Heart right ventricle (tissue), 16 donors: ENCODE measurements at regions not wholly inside any gene's neighbourhood (a gene's known extent, or its start where the extent isn't known, plus 50 kb on each side); places are given as distances from the start of the nearest gene placed in this dataset.

Experiments used
- ATAC-seq, 8 donors: fragments of 200-7000 bp; cut with Tn5 transposase; one replicate each; pipeline ENCODE4 v1.9.1; 2020; ENCODE audit warnings: mild to moderate bottlenecking in 8 of 8, moderate library complexity in 8 of 8, moderate number of reproducible peaks in 1 of 8
- DNase-seq, 2 donors: peaks; one replicate each; pipeline ENCODE4 v3.0.0-alpha.2; 2020
- H3K27ac ChIP-seq, 10 donors: fragments of 200-600 bp; sonication (generic) in 2 of 10; one replicate each; pipeline versions ENCODE4 v1.5.0 to v1.8.0; 2020 to 2022; ENCODE audit warnings: mild to moderate bottlenecking in 3 of 10
- H3K27me3 ChIP-seq, 7 donors: fragments of 200-600 bp; one replicate each; pipeline ENCODE4 v1.8.0; 2021 to 2022; ENCODE audit warnings: mild to moderate bottlenecking in 2 of 7
- H3K36me3 ChIP-seq, 9 donors: fragments of 200-600 bp; sonication (generic) in 1 of 9; one replicate each; pipeline versions ENCODE4 v1.5.0 to v1.8.0; 2020 to 2022; ENCODE audit warnings: mild to moderate bottlenecking in 2 of 9
- H3K4me1 ChIP-seq, 9 donors: fragments of 200-600 bp; sonication (generic) in 1 of 9; one replicate each; pipeline versions ENCODE4 v1.5.0 to v1.8.0; 2020 to 2022; ENCODE audit warnings: mild to moderate bottlenecking in 4 of 9
- H3K4me3 ChIP-seq, 10 donors: fragments of 200-600 bp; sonication (generic) in 2 of 10; one replicate each; pipeline versions ENCODE4 v1.5.0 to v1.8.0; 2020 to 2022; ENCODE audit warnings: mild to moderate bottlenecking in 7 of 10, moderate library complexity in 2 of 10
- H3K9me3 ChIP-seq, 11 donors: fragments of 200-600 bp in 10 of 11; sonication (generic) in 2 of 11; one replicate each; pipeline versions ENCODE4 v1.5.0 to v1.8.0; 2013 to 2022; ENCODE audit warnings: mild to moderate bottlenecking in 2 of 11, control low read depth in 1 of 11, moderate library complexity in 1 of 11
- CTCF ChIP-seq, 9 donors: fragments of 200-600 bp; sonication (generic) in 2 of 9; IDR thresholded peaks; one replicate each; pipeline versions ENCODE4 v1.5.0 to v1.8.0; 2021 to 2022; ENCODE audit warnings: antibody characterized with exemption in 9 of 9, mild to moderate bottlenecking in 5 of 9, moderate library complexity in 1 of 9
- WGBS, 2 donors: extraction: QIAGEN DNeasy Blood & Tissue Kit; methylation state at CpG; one replicate each; pipeline ENCODE4 v1.1.7; 2013; ENCODE audit warnings: inconsistent platforms in 1 of 2; 5-methylcytosine and 5-hydroxymethylcytosine counted together
- intact Hi-C, 10 donors: fragments of 100-400 bp; cut with DNase I; formaldehyde crosslinking; loops; one replicate each; pipeline versions ENCODE4 v1.11.1 to v1.14.2; 2022
- donor health status: Arrhythmogenic right ventricular cardiomyopathy.
- donor health status: ischemic (EF 13 %, LVEDD 7.1; RV severe dilation, severe dysfunction).
- donor health status: healthy with polysubstance abuse.
- donor health status: DM: no; HTN: yes; CAD: no.
- donor health status: DM: no; HTN: no; CAD: no.
- donor health status: ischemic (EF 25% LVEDD 6.9; RV normal size, moderate dysfunction).
- donor health status: ischemic (EF 25% LVEDD 5.7; RV mildly dilated, moderate dysfunction).
- donor health status: healthy.
- donor health status: DM: yes; HTN: yes; CAD: no.
- donor health status: Ischemic cardiomyopathy.
- donor health status: ischemic (EF 35%, LVEDD 5.7; RV mildly dilated, moderate dysfunction).
- donor health status: nonischemic (EF 11% LVEDD 7.7; RV severe dilation, severe dysfunction).
- donor health status: DM: yes; HTN: yes; CAD: no.
- donor health status: PGD.
- donor health status: ischemic (EF 29% LVEDD 5.4; RV normal size, mild dysfunction).
- donor health status: nonischemic (EF 23%, LVEDD 6.1; RV moderate dilation, normal function).

GRCh38 chr1:220410611-220411010, 117.3 kb upstream of the MARK1 start:
- Histone ChIP-seq H3K4me3 (peak overlapping the region in 1 of 10 donors; percentile 7), H3K27ac (peak overlapping the region in 4 of 10 donors; percentile 24 to 58 (median 35)), H3K27me3 (peaks cover 0 to 6% (median 0%) of the 10 kb centered on the region in 7 donors), H3K36me3 (no peaks in the 10 kb centered on the region), H3K4me1 (peaks cover 0 to 10% (median 0%) of the 10 kb centered on the region in 9 donors), H3K9me3 (no peaks in the 10 kb centered on the region)
- DNase-seq = no peak
- ATAC-seq = peak in 2 of 8 donors; percentile 29 to 31
- intact Hi-C loops = no loop called here
- no peak for TF ChIP-seq CTCF (IDR thresholded peaks at IDR 0.05)
- WGBS, 2 donors = 48 to 59% methylated on average over 7 of the region's 7 CpGs

- Histone ChIP-seq H3K9me3 (no peaks in the 10 kb centered on the region), H3K4me3 (peak overlapping the region in 2 of 10 donors; percentile 7 to 8), H3K27ac (peak overlapping the region in 4 of 10 donors; percentile 24 to 58 (median 35)), H3K36me3 (no peaks in the 10 kb centered on the region), H3K27me3 (peaks cover 0 to 6% (median 0%) of the 10 kb centered on the region in 7 donors), H3K4me1 (peaks cover 0 to 10% (median 0%) of the 10 kb centered on the region in 9 donors)
- WGBS, 2 donors = 52 to 64% methylated on average over 13 of the region's 13 CpGs
- TF ChIP-seq CTCF (IDR thresholded peaks at IDR 0.05) = no peak
- DNase-seq (no peak), ATAC-seq (peak in 1 of 8 donors; percentile 34)
- intact Hi-C loops = no loop called here
Observed at GRCh38 chr1:220409771-220410595, 118.0 kb upstream of the MARK1 start.

GRCh38 chr1:220407191-220407590, 120.7 kb upstream of the MARK1 start:
- DNase-seq = no peak

GRCh38 chr1:220398238-220398637, 126.0 kb upstream of the RAB3GAP2 start:
- Histone ChIP-seq H3K27ac (no peak overlapping the region), H3K4me1 (no peaks in the 10 kb centered on the region), H3K9me3 (no peaks in the 10 kb centered on the region), H3K4me3 (no peak overlapping the region), H3K27me3 (no peaks in the 10 kb centered on the region), H3K36me3 (no peaks in the 10 kb centered on the region)
- no peak for DNase-seq
- 81 to 90% methylated on average over 2 of the region's 2 CpGs for WGBS, 2 donors
- TF ChIP-seq CTCF (IDR thresholded peaks at IDR 0.05) = no peak
- no peak for ATAC-seq
- intact Hi-C loops = no loop called here

More at GRCh38 chr1:220407191-220407590, 120.7 kb upstream of the MARK1 start:
- Histone ChIP-seq H3K36me3 (no peaks in the 10 kb centered on the region), H3K4me1 (peaks cover 0 to 10% (median 0%) of the 10 kb centered on the region in 9 donors), H3K27me3 (peaks cover 0 to 12% (median 0%) of the 10 kb centered on the region in 7 donors), H3K27ac (no peak overlapping the region), H3K4me3 (no peak overlapping the region), H3K9me3 (no peaks in the 10 kb centered on the region)
- ATAC-seq = no peak
- no peak for TF ChIP-seq CTCF (IDR thresholded peaks at IDR 0.05)
- intact Hi-C loops = no loop called here
